Peyer's patch (tissue), 4 donors: ENCODE measurements at regions not wholly inside any gene's neighbourhood (a gene's known extent, or its start where the extent isn't known, plus 50 kb on each side); places are given as distances from the start of the nearest gene placed in this dataset.

Experiments
- CTCF ChIP-seq, 6 experiments: fragments of 450-650 bp in 4 of 6; fragments of 200-600 bp in 2 of 6; sonication (generic) in 1 of 6; IDR thresholded peaks; one replicate each; pipeline ENCODE4 v1.5.1; 2017 to 2019; ENCODE audit warnings: antibody characterized with exemption in 6 of 6, mild to moderate bottlenecking in 3 of 6, moderate library complexity in 1 of 6
- POLR2A ChIP-seq, 2 donors: fragments of 450-650 bp; IDR thresholded peaks; one replicate each; pipeline ENCODE4 v1.5.1; 2017; ENCODE audit warnings: antibody characterized with exemption in 2 of 2, mild to moderate bottlenecking in 2 of 2, moderate library complexity in 2 of 2

- TF ChIP-seq CTCF (IDR thresholded peaks at IDR 0.05) (no peak), POLR2A (IDR thresholded peaks at IDR 0.05) (no peak)
These were observed 119.0 kb upstream of the PROK2 start for GRCh38 chr3:71903936-71904335.
